ENCODE measurements at regions not wholly inside any gene's neighbourhood (a gene's known extent, or its start where the extent isn't known, plus 50 kb on each side); places are given as distances from the start of the nearest gene placed in this dataset.

DNA sequence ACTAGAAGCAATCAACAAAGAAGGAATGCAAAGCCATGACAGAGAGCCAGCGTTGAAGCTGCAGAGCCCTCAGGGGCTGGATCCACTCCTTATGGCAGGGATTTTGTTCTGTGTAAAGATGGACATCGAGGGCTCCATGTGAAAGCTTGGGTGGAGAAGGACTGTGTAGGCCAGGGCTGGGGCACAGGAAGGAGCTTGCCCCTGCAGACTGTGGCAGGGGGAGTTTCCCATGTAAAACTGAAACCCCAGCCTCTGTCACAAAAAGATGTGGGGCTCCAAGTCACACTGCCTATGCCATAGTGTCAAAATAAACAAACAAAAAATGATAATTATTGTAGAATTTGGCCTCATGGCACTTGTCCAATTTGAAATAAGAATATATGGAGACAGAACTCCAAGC, 408.7 kb upstream of the HS6ST1 start:
- no peak overlapping the region for H3K27ac ChIP-seq (ENCODE audit: low read length)
- no peak for TF ChIP-seq CTCF (IDR thresholded peaks at IDR 0.05; ENCODE audit: low read depth, low read length)
- no peak for TF ChIP-seq EZH2phosphoT487 (IDR thresholded peaks at IDR 0.05; ENCODE audit: low read depth)

GRCh38 chr2:128727914-128728313, 409.2 kb upstream of the HS6ST1 start:
- H4K20me1 ChIP-seq (ENCODE audit: insufficient read depth, low read length), result no peaks in the 10 kb centered on the region
- H2AFZ ChIP-seq (ENCODE audit: low read depth, low read length), result no peak overlapping the region
- no peaks in the 10 kb centered on the region for H3K79me2 ChIP-seq (ENCODE audit: low read length)
- H3K27me3 ChIP-seq (ENCODE audit: low read depth, low read length), result no peaks in the 10 kb centered on the region
- no peak for TF ChIP-seq CTCF (IDR thresholded peaks at IDR 0.05; ENCODE audit: low read depth, low read length)
- TF ChIP-seq EZH2phosphoT487 (IDR thresholded peaks at IDR 0.05; ENCODE audit: low read depth), result no peak
- no peak overlapping the region for H3K9ac ChIP-seq (ENCODE audit: low read length)
- H3K27ac ChIP-seq (ENCODE audit: low read length), result no peak overlapping the region
- H3K4me2 ChIP-seq (ENCODE audit: low read length), result no peak overlapping the region
- H3K4me1 ChIP-seq (ENCODE audit: low read length), result peaks cover 6% of the 10 kb centered on the region; the same call in 1 of the 2 replicates
- H3K36me3 ChIP-seq (replicated peaks; ENCODE audit: low read depth, low read length), result no peaks in the 10 kb centered on the region
- H3K9me3 ChIP-seq (ENCODE audit: insufficient read depth, low read length), result no peaks in the 10 kb centered on the region
- no peak overlapping the region for H3K4me3 ChIP-seq (ENCODE audit: low read length)

More for the DNA sequence above, 408.7 kb upstream of the HS6ST1 start:
- H3K36me3 ChIP-seq (replicated peaks; ENCODE audit: low read depth, low read length), result no peaks in the 10 kb centered on the region
- H3K9me3 ChIP-seq (ENCODE audit: insufficient read depth, low read length), result no peaks in the 10 kb centered on the region
- H3K4me2 ChIP-seq (ENCODE audit: low read length), result no peak overlapping the region
- no peak overlapping the region for H2AFZ ChIP-seq (ENCODE audit: low read depth, low read length)
- no peaks in the 10 kb centered on the region for H4K20me1 ChIP-seq (ENCODE audit: insufficient read depth, low read length)
- H3K4me3 ChIP-seq (ENCODE audit: low read length), result no peak overlapping the region
- no peak overlapping the region for H3K9ac ChIP-seq (ENCODE audit: low read length)
- H3K79me2 ChIP-seq (ENCODE audit: low read length), result no peaks in the 10 kb centered on the region
- H3K4me1 ChIP-seq (ENCODE audit: low read length), result peaks cover 6% of the 10 kb centered on the region; the same call in 1 of the 2 replicates
- H3K27me3 ChIP-seq (ENCODE audit: low read depth, low read length), result no peaks in the 10 kb centered on the region

- Histone ChIP-seq H3K4me3 (ENCODE audit: low read length) (no peak overlapping the region), H3K4me1 (ENCODE audit: low read length) (peaks cover 13% of the 10 kb centered on the region; the same call in 1 of the 2 replicates), H3K79me2 (ENCODE audit: low read length) (no peaks in the 10 kb centered on the region), H3K27me3 (ENCODE audit: low read depth, low read length) (peaks cover 8% of the 10 kb centered on the region), H3K9me3 (ENCODE audit: insufficient read depth, low read length) (no peaks in the 10 kb centered on the region), H3K27ac (ENCODE audit: low read length) (no peak overlapping the region), H4K20me1 (ENCODE audit: insufficient read depth, low read length) (no peaks in the 10 kb centered on the region), H3K4me2 (ENCODE audit: low read length) (no peak overlapping the region), H2AFZ (ENCODE audit: low read depth, low read length) (no peak overlapping the region), H3K9ac (ENCODE audit: low read length) (no peak overlapping the region), H3K36me3 (replicated peaks; ENCODE audit: low read depth, low read length) (no peaks in the 10 kb centered on the region)
- TF ChIP-seq EZH2phosphoT487 (IDR thresholded peaks at IDR 0.05; ENCODE audit: low read depth) (no peak), CTCF (IDR thresholded peaks at IDR 0.05; ENCODE audit: low read depth, low read length) (no peak)
These were observed 410.4 kb upstream of the HS6ST1 start for GRCh38 chr2:128729051-128729450.

DNA sequence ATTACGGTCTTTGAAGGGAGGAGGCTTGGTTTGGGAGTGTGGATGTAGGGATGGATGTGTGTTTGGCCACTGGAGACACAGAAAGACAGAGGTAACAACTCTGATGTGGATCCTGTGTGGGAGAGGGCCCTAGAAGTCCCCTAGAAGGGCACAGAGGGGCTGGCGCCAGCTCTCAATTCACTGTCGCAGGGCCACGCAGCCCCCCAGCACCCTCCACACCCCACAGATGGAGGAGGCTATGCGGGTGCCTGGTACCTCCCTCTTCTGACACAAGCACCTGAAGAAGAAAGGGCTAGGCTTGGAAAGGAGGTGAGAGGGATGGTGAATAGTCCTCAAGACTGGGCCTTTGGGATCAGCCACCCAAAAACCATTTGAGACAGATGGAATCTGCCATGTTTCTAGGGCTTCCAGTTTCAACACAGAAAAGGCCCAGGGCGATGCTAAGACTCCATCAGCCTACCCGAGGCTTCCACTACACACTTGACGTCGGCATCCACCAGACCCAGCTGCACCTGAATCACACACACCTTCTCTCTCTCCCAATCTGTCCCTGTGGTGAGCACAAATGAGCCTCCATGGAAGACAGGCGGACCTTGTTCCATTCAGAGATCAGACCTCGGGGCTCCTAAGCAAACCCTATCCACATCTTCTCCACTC, 413.5 kb upstream of the HS6ST1 start:
- H3K27ac ChIP-seq (ENCODE audit: low read length), result no peak overlapping the region
- no peaks in the 10 kb centered on the region for H3K79me2 ChIP-seq (ENCODE audit: low read length)
- H4K20me1 ChIP-seq (ENCODE audit: insufficient read depth, low read length), result no peaks in the 10 kb centered on the region
- no peaks in the 10 kb centered on the region for H3K9me3 ChIP-seq (ENCODE audit: insufficient read depth, low read length)
- H3K4me1 ChIP-seq (ENCODE audit: low read length), result peaks cover 13% of the 10 kb centered on the region; the same call in 1 of the 2 replicates
- no peak overlapping the region for H2AFZ ChIP-seq (ENCODE audit: low read depth, low read length)
- H3K27me3 ChIP-seq (ENCODE audit: low read depth, low read length), result peaks cover 11% of the 10 kb centered on the region
- H3K9ac ChIP-seq (ENCODE audit: low read length), result no peak overlapping the region
- TF ChIP-seq EZH2phosphoT487 (IDR thresholded peaks at IDR 0.05; ENCODE audit: low read depth) (no peak), CTCF (IDR thresholded peaks at IDR 0.05; ENCODE audit: low read depth, low read length) (no peak)
- no peak overlapping the region for H3K4me3 ChIP-seq (ENCODE audit: low read length)
- no peaks in the 10 kb centered on the region for H3K36me3 ChIP-seq (replicated peaks; ENCODE audit: low read depth, low read length)
- H3K4me2 ChIP-seq (ENCODE audit: low read length), result no peak overlapping the region
